HG03039 (cell line): ENCODE measurements at regions not wholly inside any gene's neighbourhood (a gene's known extent, or its start where the extent isn't known, plus 50 kb on each side); places are given as distances from the start of the nearest gene placed in this dataset.

ENCODE experiments used
- ATAC-seq: cut with Tn5 transposase; IDR thresholded peaks from one replicate; pipeline ENCODE4 v1.9.1; 2021; ENCODE audit warnings: mild to moderate bottlenecking, moderate library complexity; ENCODE audit not compliant: unreplicated experiment

GRCh38 chr5:86768699-86769202 is 151.0 kb downstream of the COX7C start:
- no peak for ATAC-seq

GRCh38 chr5:86780018-86780417 is 162.3 kb downstream of the COX7C start:
- no peak for ATAC-seq

GRCh38 chr5:86786955-86787354 is 169.2 kb downstream of the COX7C start:
- ATAC-seq, result no peak

GRCh38 chr5:86795659-86796058 is 177.9 kb downstream of the COX7C start:
- ATAC-seq, result no peak

- ATAC-seq, result no peak
Observed at GRCh38 chr5:86797677-86798076, 179.9 kb downstream of the COX7C start.

- no peak for ATAC-seq
Observed at GRCh38 chr5:86806206-86806605, 188.5 kb downstream of the COX7C start.

GRCh38 chr5:86807046-86808031 is 189.6 kb downstream of the COX7C start:
- no peak for ATAC-seq

- ATAC-seq, result no peak
Observed at GRCh38 chr5:86814315-86814714, 196.6 kb downstream of the COX7C start.

- ATAC-seq, result no peak
Observed at GRCh38 chr5:86814907-86815306, 197.2 kb downstream of the COX7C start.

GRCh38 chr5:86824637-86825036 is 206.9 kb downstream of the COX7C start:
- no peak for ATAC-seq

GRCh38 chr5:86831128-86831527 is 213.4 kb downstream of the COX7C start:
- no peak for ATAC-seq

GRCh38 chr5:86833868-86834267 is 216.1 kb downstream of the COX7C start:
- no peak for ATAC-seq

GRCh38 chr5:86837610-86838009 is 219.9 kb downstream of the COX7C start:
- no peak for ATAC-seq

GRCh38 chr5:86838083-86838482 is 220.3 kb downstream of the COX7C start:
- no peak for ATAC-seq

- ATAC-seq, result no peak
Observed at GRCh38 chr5:86841000-86841644, 223.4 kb downstream of the COX7C start.

- ATAC-seq, result no peak
Observed at GRCh38 chr5:86858442-86858841, 240.7 kb downstream of the COX7C start.

GRCh38 chr5:86861512-86861911 is 243.8 kb downstream of the COX7C start:
- no peak for ATAC-seq

- ATAC-seq, result no peak
Observed at GRCh38 chr5:86862093-86862492, 244.4 kb downstream of the COX7C start.

GRCh38 chr5:86864051-86864450 is 246.3 kb downstream of the COX7C start:
- no peak for ATAC-seq

- no peak for ATAC-seq
Observed at GRCh38 chr5:86865256-86865785, 247.6 kb downstream of the COX7C start.

- ATAC-seq, result no peak
Observed at GRCh38 chr5:86866036-86866435, 248.3 kb downstream of the COX7C start.

GRCh38 chr5:86869268-86869667 is 251.5 kb downstream of the COX7C start:
- ATAC-seq, result no peak
